ENCODE measurements at regions not wholly inside any gene's neighbourhood (a gene's known extent, or its start where the extent isn't known, plus 50 kb on each side); places are given as distances from the start of the nearest gene placed in this dataset.

DNA sequence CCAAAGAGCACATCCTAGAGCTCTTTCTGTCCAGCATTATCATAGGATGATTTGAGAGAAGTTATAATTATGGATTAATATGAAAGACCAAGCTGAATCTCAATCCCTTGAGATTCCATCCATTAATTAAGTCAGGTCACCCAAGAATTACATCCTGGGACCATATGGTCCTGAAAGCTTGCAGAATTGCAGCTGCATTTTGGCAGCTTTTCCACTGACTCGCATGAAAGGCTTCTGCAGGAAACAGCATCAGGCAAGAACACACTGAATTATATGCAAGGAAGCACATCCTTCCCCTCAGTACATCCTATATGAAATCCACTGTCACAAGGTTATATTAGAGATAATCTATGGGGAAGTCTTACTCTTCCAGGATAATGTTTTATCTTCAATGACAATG, 109.1 kb upstream of the CTNND2 start:
- TF ChIP-seq, protein P1, sequence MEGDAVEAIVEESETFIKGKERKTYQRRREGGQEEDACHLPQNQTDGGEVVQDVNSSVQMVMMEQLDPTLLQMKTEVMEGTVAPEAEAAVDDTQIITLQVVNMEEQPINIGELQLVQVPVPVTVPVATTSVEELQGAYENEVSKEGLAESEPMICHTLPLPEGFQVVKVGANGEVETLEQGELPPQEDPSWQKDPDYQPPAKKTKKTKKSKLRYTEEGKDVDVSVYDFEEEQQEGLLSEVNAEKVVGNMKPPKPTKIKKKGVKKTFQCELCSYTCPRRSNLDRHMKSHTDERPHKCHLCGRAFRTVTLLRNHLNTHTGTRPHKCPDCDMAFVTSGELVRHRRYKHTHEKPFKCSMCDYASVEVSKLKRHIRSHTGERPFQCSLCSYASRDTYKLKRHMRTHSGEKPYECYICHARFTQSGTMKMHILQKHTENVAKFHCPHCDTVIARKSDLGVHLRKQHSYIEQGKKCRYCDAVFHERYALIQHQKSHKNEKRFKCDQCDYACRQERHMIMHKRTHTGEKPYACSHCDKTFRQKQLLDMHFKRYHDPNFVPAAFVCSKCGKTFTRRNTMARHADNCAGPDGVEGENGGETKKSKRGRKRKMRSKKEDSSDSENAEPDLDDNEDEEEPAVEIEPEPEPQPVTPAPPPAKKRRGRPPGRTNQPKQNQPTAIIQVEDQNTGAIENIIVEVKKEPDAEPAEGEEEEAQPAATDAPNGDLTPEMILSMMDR (IDR thresholded peaks at IDR 0.05), result no peak
- no peak for DNase-seq
- H3K36me3 Mint-ChIP-seq (ENCODE audit: low read depth), result peaks cover 5% of the 10 kb centered on the region; the same call in 1 of the 2 replicates
- H3K9me3 Mint-ChIP-seq, result peaks cover 19% of the 10 kb centered on the region
- H3K4me3 Mint-ChIP-seq, result no peak overlapping the region
- H3K4me1 Mint-ChIP-seq (ENCODE audit: low read depth), result no peaks in the 10 kb centered on the region
- H3K27ac Mint-ChIP-seq, result no peak overlapping the region
- no peaks in the 10 kb centered on the region for H3K27me3 Mint-ChIP-seq (ENCODE audit: insufficient read depth)

DNA sequence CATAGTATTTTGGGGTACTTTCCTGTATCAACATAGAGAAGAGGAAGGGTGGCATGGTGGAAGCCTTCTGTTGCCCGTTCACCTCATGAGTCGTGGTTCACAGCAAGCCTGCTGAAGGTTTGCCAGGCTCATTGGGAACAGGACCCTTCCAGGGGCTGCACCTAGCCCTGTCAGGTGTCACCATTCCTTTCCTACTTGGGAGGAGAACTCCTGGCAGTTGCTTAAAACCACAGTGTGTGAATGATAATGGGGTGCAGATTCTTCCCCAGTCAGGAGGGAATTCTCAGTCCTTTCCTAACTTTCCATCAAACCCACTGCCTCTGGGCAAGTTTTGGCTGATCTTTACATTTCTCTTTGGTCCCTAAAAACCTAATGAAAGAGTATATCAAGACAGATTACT, 99.4 kb upstream of the CTNND2 start:
- TF ChIP-seq, protein P1 (IDR thresholded peaks at IDR 0.05), result no peak
- Mint-ChIP-seq H3K27me3 (ENCODE audit: insufficient read depth) (0 out of 2 replicates have a peak, but pooled peaks cover 1% of the 10 kb centered on the region), H3K4me1 (ENCODE audit: low read depth) (no peaks in the 10 kb centered on the region), H3K9me3 (peaks cover 24% of the 10 kb centered on the region), H3K27ac (no peak overlapping the region), H3K4me3 (no peak overlapping the region), H3K36me3 (ENCODE audit: low read depth) (no peaks in the 10 kb centered on the region)
- no peak for DNase-seq

DNA sequence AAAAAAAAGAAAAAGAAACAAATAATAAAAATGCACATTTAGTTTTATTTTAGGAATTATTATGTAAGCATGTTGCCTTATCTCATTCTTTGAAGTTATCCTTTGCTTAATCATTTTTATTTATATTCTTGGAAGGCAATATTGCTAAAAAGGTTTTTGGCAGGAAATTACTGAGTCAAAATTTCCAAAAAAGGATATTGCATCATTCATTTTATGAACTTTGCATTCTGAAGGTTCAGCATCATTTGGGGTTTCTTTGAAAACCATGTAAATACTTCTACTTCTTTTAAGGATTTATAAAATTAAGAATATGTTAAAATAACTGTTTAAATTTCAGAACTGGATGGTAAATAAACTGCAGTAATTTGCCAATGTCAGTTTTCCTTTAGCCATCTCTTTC, 94.2 kb upstream of the CTNND2 start:
- H3K4me3 Mint-ChIP-seq, result no peak overlapping the region
- H3K9me3 Mint-ChIP-seq, result peaks cover 28% of the 10 kb centered on the region
- 0 out of 2 replicates have a peak, but pooled peaks cover 1% of the 10 kb centered on the region for H3K27me3 Mint-ChIP-seq (ENCODE audit: insufficient read depth)
- no peak for DNase-seq
- H3K4me1 Mint-ChIP-seq (ENCODE audit: low read depth), result no peaks in the 10 kb centered on the region
- H3K36me3 Mint-ChIP-seq (ENCODE audit: low read depth), result no peaks in the 10 kb centered on the region
- TF ChIP-seq, protein P1 (IDR thresholded peaks at IDR 0.05), result no peak
- H3K27ac Mint-ChIP-seq, result no peak overlapping the region

DNA sequence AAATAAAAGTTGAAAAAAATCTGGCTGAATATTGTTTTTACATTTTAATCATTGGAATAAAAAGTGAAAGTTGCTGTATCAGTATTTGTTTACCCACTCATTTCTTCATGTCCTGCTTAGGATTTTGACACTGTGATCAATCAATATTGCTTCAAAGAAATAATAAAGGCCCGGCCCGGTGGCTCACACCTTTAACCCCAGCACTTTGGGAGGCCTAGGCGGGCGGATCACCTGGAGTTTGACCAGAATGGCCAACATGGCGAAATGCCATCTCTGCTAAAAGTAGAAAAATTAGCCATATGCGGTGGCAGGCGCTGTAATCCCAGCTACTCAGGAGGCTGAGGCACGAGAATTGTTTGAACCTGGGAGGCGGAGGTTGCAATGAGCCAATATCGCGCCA, 93.7 kb upstream of the CTNND2 start:
- Mint-ChIP-seq H3K36me3 (ENCODE audit: low read depth) (no peaks in the 10 kb centered on the region), H3K27ac (no peak overlapping the region), H3K9me3 (peaks cover 26% of the 10 kb centered on the region), H3K27me3 (ENCODE audit: insufficient read depth) (0 out of 2 replicates have a peak, but pooled peaks cover 1% of the 10 kb centered on the region), H3K4me1 (ENCODE audit: low read depth) (no peaks in the 10 kb centered on the region), H3K4me3 (no peak overlapping the region)
- TF ChIP-seq, protein P1 (IDR thresholded peaks at IDR 0.05), result no peak
- no peak for DNase-seq

DNA sequence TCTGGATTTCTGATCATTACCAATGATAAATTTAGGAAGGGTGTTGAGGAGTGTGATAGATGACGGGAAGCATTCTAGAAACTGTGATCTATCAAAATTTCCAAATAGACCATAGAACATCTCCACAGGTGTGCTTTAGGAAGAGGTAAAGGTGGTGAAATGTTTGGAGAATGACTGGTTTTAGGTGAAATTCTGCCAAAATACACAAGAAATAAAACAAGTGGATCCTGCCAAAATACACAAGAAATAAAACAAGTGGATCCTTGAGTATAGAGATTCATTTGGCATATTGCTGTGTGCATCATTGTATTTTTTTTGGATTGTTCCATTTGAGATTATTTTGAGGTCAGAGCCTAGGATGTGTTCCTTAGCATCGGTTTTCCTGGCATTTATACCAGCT, 88.3 kb upstream of the CTNND2 start:
- Mint-ChIP-seq H3K4me1 (ENCODE audit: low read depth) (no peaks in the 10 kb centered on the region), H3K27me3 (ENCODE audit: insufficient read depth) (no peaks in the 10 kb centered on the region), H3K4me3 (no peak overlapping the region), H3K36me3 (ENCODE audit: low read depth) (no peaks in the 10 kb centered on the region), H3K27ac (no peak overlapping the region), H3K9me3 (peaks cover 35% of the 10 kb centered on the region)
- TF ChIP-seq, protein P1 (IDR thresholded peaks at IDR 0.05), result no peak
- no peak for DNase-seq

DNA sequence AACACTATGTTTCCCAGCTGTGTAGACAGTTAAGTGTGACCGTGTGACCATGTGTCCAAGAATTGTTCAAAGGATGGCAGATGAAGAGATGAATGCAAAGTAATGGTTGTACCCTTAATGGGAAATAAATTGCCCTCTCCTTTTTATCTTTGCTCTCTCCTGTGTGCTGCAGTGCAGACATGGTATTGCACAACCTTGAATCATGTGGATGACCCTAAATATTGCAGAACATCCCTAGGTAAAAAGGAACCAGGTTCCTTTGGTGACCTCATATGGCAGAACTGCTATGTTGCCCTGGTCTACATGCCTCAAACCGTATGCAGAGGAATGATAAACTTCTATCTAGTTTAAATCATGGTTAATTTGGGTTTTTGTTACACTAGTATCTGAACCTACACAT, 81.7 kb upstream of the CTNND2 start:
- TF ChIP-seq, protein P1 (IDR thresholded peaks at IDR 0.05), result no peak
- H3K9me3 Mint-ChIP-seq, result peaks cover 7% of the 10 kb centered on the region
- no peak overlapping the region for H3K4me3 Mint-ChIP-seq
- no peaks in the 10 kb centered on the region; the same call in 1 of the 2 replicates for H3K36me3 Mint-ChIP-seq (ENCODE audit: low read depth)
- no peak overlapping the region for H3K27ac Mint-ChIP-seq
- no peaks in the 10 kb centered on the region for H3K4me1 Mint-ChIP-seq (ENCODE audit: low read depth)
- no peaks in the 10 kb centered on the region; the same call in 1 of the 2 replicates for H3K27me3 Mint-ChIP-seq (ENCODE audit: insufficient read depth)
- no peak for DNase-seq
